HG03103 (cell line): ENCODE measurements at regions not wholly inside any gene's neighbourhood (a gene's known extent, or its start where the extent isn't known, plus 50 kb on each side); places are given as distances from the start of the nearest gene placed in this dataset.
"Not testable (repeated sequence)": the region's sequence is repeated elsewhere in the genome, so short reads cannot be mapped to it uniquely, and the experiment has no call there.

Experiments used
- ATAC-seq: cut with Tn5 transposase; IDR thresholded peaks from one replicate; pipeline ENCODE4 v1.9.1; 2021; ENCODE audit warnings: low read depth; ENCODE audit not compliant: unreplicated experiment

- no peak for ATAC-seq
These were observed 185.1 kb upstream of the AGTR1 start for GRCh38 chr3:148512648-148513047.

- ATAC-seq = no peak
These were observed 184.6 kb upstream of the AGTR1 start for GRCh38 chr3:148513096-148513543.

GRCh38 chr3:148518520-148518919 lies 179.2 kb upstream of the AGTR1 start:
- ATAC-seq = no peak

- not testable (repeated sequence) for ATAC-seq
These were observed 172.1 kb upstream of the AGTR1 start for GRCh38 chr3:148525621-148526020.

GRCh38 chr3:148528024-148528423 lies 169.7 kb upstream of the AGTR1 start:
- ATAC-seq = no peak

DNA sequence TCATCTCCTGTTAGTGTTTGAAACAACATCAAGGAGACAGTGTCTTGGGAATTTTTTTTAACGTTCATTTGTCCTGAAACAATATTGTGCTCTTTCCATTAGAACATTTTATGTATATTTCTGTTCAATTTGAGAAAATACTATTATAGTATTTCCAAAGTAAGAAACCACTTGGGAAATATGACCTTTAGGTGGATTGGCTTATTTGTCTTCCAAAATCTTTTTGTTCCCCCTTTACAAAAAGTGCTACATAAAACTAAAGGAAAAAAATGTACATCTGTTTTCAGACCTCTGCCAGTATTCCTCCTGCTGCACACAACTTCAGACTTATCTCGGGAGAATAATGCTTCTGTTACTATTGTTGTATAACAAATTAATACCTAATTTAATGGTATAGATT lies 165.9 kb upstream of the AGTR1 start:
- no peak for ATAC-seq

GRCh38 chr3:148532326-148532725 lies 165.4 kb upstream of the AGTR1 start:
- ATAC-seq = no peak

DNA sequence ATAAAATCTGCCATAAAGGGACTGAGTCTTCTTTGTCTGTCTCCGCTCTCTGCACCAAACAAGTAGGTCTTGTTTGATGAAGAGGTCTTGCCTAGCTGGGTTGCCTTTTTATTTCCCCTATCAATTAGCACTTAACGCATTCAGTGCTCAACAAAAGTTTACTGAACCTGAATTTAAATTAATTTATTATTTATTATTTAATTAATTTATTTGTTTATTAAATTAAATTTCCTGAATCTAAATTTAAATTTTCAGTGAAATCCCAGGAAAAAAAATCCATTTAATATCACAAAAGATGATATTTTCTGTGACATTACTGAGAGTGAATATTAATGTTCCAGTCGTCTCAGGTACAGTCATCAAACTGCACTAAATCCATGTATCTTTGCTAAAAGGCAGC lies 164.9 kb upstream of the AGTR1 start:
- ATAC-seq = no peak

DNA sequence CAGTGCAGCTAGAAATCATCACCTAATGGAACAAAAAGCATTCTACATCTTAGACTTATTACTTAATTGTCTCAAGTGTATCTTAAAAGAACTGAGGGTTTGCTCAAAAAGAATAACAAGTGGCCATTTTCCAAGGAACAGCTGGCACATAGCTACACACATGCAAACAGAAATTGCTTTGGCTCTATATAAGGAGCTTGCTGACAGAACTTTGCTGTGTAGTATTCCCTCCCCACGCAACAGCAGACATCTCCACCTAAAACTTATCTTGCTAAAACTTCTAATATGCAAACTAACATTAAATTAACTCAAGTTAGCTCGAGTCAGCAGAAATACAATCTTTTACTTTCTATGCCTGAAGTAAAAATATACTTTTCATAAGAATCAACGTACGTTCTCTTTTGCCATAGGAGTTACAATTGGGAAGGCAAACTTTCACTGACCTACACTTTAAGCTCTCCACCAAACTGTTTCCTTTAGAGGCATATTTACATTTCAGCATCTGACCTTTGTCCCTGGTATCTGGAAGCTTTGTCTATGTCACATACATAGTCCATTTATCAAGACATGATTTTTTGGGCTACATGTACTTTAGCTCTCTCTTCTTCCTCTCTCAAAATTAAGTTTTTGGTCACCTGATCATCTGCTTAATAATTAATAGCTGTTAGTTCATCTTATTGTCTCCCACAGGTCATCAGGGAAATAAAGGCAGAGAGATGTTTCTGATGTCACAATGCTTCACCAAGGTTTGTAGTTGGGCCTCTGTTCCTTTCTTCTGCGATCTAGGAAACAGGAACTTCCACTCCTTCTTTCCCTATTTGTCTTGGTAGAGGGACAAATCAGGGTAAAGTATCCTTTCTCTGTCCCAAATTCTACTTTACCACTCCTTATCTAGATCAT lies 163.4 kb upstream of the AGTR1 start:
- no peak for ATAC-seq

- no peak for ATAC-seq
These were observed 162.7 kb upstream of the AGTR1 start for GRCh38 chr3:148535001-148535400.

DNA sequence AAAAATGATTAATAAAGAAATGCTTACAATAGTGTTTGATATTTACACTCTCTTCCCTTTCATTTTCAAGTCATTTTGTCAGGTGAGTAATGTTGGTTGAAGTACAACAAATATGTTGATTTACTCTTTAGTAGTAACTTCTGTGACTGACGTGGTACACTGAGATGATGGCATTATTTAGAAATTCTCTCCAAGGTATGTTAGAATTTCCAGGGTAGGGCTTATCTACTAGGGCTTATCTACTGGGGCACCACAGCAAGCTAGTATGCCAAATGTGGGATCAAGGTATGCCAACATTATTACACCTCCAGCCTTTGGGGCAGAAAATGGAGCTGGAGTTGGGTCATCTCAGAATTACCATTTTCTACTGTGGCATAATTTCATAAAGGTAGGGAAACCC lies 157.4 kb upstream of the AGTR1 start:
- ATAC-seq = no peak

DNA sequence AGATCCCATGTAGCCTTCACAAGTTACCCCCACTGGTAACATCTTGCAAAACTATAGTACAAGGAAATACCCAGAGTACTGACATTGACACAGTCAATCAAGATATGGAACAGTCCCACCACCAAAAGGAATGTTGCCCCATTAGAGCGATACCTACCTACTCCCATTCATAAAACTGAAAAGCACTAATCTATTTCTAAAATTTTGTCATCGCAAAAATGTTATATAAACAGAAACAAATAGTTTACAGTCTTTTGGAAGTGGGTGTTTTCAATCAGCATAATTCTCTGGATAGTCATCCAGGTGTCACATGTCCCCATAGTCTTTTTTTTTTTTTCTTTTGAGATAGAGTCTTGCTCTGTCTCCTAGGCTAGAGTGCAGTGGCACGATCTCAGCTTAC lies 156.9 kb upstream of the AGTR1 start:
- ATAC-seq = no peak

- ATAC-seq = no peak
These were observed 150.7 kb upstream of the AGTR1 start for GRCh38 chr3:148546959-148547358.

GRCh38 chr3:148551767-148552260 lies 145.9 kb upstream of the AGTR1 start:
- ATAC-seq = no peak

- ATAC-seq = no peak
These were observed 143.3 kb upstream of the AGTR1 start for GRCh38 chr3:148554367-148554766.

- ATAC-seq = no peak
These were observed 141.0 kb upstream of the AGTR1 start for GRCh38 chr3:148556664-148557063.

GRCh38 chr3:148577579-148577978 lies 120.1 kb upstream of the AGTR1 start:
- ATAC-seq = not testable (repeated sequence)

GRCh38 chr3:148582126-148582525 lies 115.6 kb upstream of the AGTR1 start:
- ATAC-seq = no peak

GRCh38 chr3:148583793-148584192 lies 113.9 kb upstream of the AGTR1 start:
- ATAC-seq = no peak

- ATAC-seq = no peak
These were observed 113.3 kb upstream of the AGTR1 start for GRCh38 chr3:148584438-148584837.

DNA sequence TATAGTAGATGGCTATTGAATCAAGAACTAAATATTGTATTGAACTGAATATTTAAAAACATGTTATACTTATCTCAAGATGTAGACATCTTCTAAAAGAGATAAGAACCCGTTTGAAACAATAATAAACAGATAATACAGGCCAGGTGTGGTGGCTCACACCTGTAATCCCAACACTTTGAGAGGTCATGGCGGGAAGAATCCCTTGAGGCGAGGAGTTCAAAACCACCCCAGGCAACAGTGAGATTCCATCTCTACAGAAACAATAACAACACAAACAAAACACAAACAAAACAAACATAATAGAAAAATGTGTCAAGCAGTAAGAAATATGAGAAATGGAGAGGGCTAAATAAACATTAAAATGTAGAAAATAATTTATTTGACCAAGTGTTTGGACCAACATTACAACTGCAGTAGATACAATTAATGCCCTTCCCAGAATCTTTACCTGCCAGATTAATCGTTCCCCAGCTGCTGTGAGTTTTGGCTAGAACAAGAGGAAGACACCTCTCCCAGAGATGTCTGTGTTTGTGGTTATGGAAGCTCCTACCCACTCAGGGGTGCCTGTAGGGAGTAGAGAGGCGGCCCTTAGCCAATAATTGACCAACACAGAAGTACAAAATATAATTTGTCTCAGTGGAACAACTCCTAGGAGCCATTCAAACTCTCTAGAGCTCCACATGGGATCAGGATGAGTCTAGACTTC lies 111.9 kb upstream of the AGTR1 start:
- ATAC-seq = no peak

DNA sequence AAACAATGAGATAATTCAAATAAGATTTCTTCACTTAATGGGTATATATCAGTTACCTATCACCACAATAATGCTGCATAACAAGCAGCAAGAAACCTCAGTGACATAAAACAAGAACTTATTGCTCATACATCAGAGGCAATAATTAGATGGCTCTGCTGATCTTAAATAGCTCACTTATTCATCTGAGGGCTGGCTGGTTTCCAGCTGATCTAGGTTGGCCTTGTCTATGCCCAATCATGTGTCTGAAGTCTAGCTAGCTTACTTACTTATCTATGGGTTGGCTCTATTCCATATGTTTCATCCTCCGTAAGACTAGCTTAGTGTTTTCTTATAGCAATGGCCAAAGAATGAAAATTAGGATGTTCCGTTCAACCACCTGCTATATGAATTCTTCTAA lies 109.4 kb upstream of the AGTR1 start:
- ATAC-seq = no peak
